Body of pancreas (tissue), 4 donors: ENCODE measurements at regions not wholly inside any gene's neighbourhood (a gene's known extent, or its start where the extent isn't known, plus 50 kb on each side); places are given as distances from the start of the nearest gene placed in this dataset.

ENCODE experiments used
- ATAC-seq: fragments of 150-250 bp; one replicate; pipeline ENCODE4 v1.9.1; 2016
- DNase-seq, 4 donors: peaks; one replicate each; pipeline ENCODE4 v3.0.0-alpha.2; 2019
- H3K27ac ChIP-seq, 4 donors: fragments of 200-600 bp; sonication (generic); 1 replicate in 3 of 4; 2 replicates in 1 of 4; pipeline versions ENCODE4 v1.5.1 to v1.6.1; 2016 to 2019; ENCODE audit warnings: mild to moderate bottlenecking in 1 of 4, mixed read lengths in 1 of 4, moderate library complexity in 1 of 4
- H3K27me3 ChIP-seq, 2 donors: fragments of 200-600 bp; sonication (generic); one replicate each; pipeline ENCODE4 v1.6.0; 2016; ENCODE audit warnings: mild to moderate bottlenecking in 1 of 2
- H3K36me3 ChIP-seq, 2 donors: fragments of 200-600 bp; sonication (generic); replicated peaks in 1 of 2; 2 replicates each; pipeline ENCODE4 v1.5.1; 2016; ENCODE audit warnings: low read depth in 2 of 2; ENCODE audit not compliant: insufficient read depth in 1 of 2
- H3K4me1 ChIP-seq: fragments of 200-600 bp; sonication (generic); one replicate; pipeline ENCODE4 v1.6.0; 2016
- H3K4me3 ChIP-seq, 2 donors: fragments of 200-600 bp; sonication (generic); 1 replicate in 1 of 2; 2 replicates in 1 of 2; pipeline ENCODE4 v1.5.1; 2016 to 2019
- H3K9me3 ChIP-seq, 3 donors: fragments of 200-600 bp; sonication (generic); 1 replicate in 2 of 3; 2 replicates in 1 of 3; pipeline ENCODE4 v1.5.1; 2016
- CTCF ChIP-seq, 7 experiments: fragments of 450-650 bp in 4 of 7; fragments of 200-600 bp in 3 of 7; sonication (generic) in 3 of 7; IDR thresholded peaks; one replicate each; pipeline ENCODE4 v1.5.1; 2016 to 2019; ENCODE audit warnings: antibody characterized with exemption in 7 of 7
- POLR2A ChIP-seq, 3 donors: fragments of 450-650 bp; IDR thresholded peaks; one replicate each; pipeline ENCODE4 v1.6.1; 2016; ENCODE audit warnings: antibody characterized with exemption in 3 of 3, mild to moderate bottlenecking in 2 of 3
- WGBS, 2 donors: methylation state at CpG; one replicate each; pipeline ENCODE4 v1.1.5; 2017; 5-methylcytosine and 5-hydroxymethylcytosine counted together
- intact Hi-C: fragments of 100-400 bp; cut with DNase I; formaldehyde crosslinking; loops from one replicate; pipeline ENCODE4 v1.15.1; 2023

GRCh38 chr22:49047447-49047846 is 780.2 kb downstream of the BRD1 start:
- no peaks in the 10 kb centered on the region for H3K4me1 ChIP-seq
- H3K27me3 ChIP-seq: peaks cover 0 to 7% of the 10 kb centered on the region in 2 donors
- ATAC-seq: no peak
- H3K4me3 ChIP-seq: no peak overlapping the region
- intact Hi-C loops: loop anchor here (5.0 kb wide), 1 partner anchor 255 kb away; no protein-coding TSS in a partner anchor
- no peaks in the 10 kb centered on the region for H3K36me3 ChIP-seq
- no peak overlapping the region for H3K27ac ChIP-seq
- 34 to 37% methylated on average over 5 of the region's 5 CpGs for WGBS, 2 donors
- no peak for DNase-seq
- no peak for TF ChIP-seq CTCF (IDR thresholded peaks at IDR 0.05)
- TF ChIP-seq POLR2A (IDR thresholded peaks at IDR 0.05): no peak
- no peaks in the 10 kb centered on the region for H3K9me3 ChIP-seq

GRCh38 chr22:49046546-49047361 is 780.9 kb downstream of the BRD1 start:
- Histone ChIP-seq H3K27ac (no peak overlapping the region), H3K27me3 (peaks cover 0 to 7% of the 10 kb centered on the region in 2 donors), H3K4me3 (no peak overlapping the region), H3K36me3 (no peaks in the 10 kb centered on the region), H3K9me3 (no peaks in the 10 kb centered on the region), H3K4me1 (no peaks in the 10 kb centered on the region)
- DNase-seq (peak; percentile 49 to 73 (median 60)), ATAC-seq (peak; percentile 58)
- TF ChIP-seq POLR2A (IDR thresholded peaks at IDR 0.05) (no peak), CTCF (IDR thresholded peaks at IDR 0.05) (peak; percentile 35 to 68 (median 45))
- intact Hi-C loops: loop anchor here (5.0 kb wide), 1 partner anchor 256 kb away; no protein-coding TSS in a partner anchor
- 33 to 58% methylated on average over 13 to 17 of the region's 17 CpGs for WGBS, 2 donors

GRCh38 chr22:49046000-49046545 is 781.6 kb downstream of the BRD1 start:
- peaks cover 0 to 7% of the 10 kb centered on the region in 2 donors for H3K27me3 ChIP-seq
- intact Hi-C loops: loop anchor here (5.0 kb wide), 1 partner anchor 256 kb away; no protein-coding TSS in a partner anchor
- H3K27ac ChIP-seq: no peak overlapping the region
- H3K9me3 ChIP-seq: no peaks in the 10 kb centered on the region
- no peaks in the 10 kb centered on the region for H3K36me3 ChIP-seq
- DNase-seq (no peak), ATAC-seq (peak; percentile 12)
- WGBS, 2 donors: 56 to 68% methylated on average over 7 to 9 of the region's 9 CpGs
- TF ChIP-seq CTCF (IDR thresholded peaks at IDR 0.05) (no peak), POLR2A (IDR thresholded peaks at IDR 0.05) (no peak)
- no peaks in the 10 kb centered on the region for H3K4me1 ChIP-seq
- no peak overlapping the region for H3K4me3 ChIP-seq

- H3K27ac ChIP-seq: no peak overlapping the region
- TF ChIP-seq POLR2A (IDR thresholded peaks at IDR 0.05): no peak
- no peak for TF ChIP-seq CTCF (IDR thresholded peaks at IDR 0.05)
- intact Hi-C loops: loop anchor here (5.0 kb wide), 1 partner anchor 257 kb away; no protein-coding TSS in a partner anchor
- H3K9me3 ChIP-seq: no peaks in the 10 kb centered on the region
- no peaks in the 10 kb centered on the region for H3K36me3 ChIP-seq
- WGBS, 2 donors: 56 to 62% methylated on average over 12 of the region's 12 CpGs
- H3K4me3 ChIP-seq: no peak overlapping the region
- no peak for DNase-seq
- H3K4me1 ChIP-seq: no peaks in the 10 kb centered on the region
- ATAC-seq: no peak
- peaks cover 0 to 7% of the 10 kb centered on the region in 2 donors for H3K27me3 ChIP-seq
Observed at GRCh38 chr22:49045276-49045675, 782.4 kb downstream of the BRD1 start.
